HCEC 1CT (cell line): ENCODE measurements at regions not wholly inside any gene's neighbourhood (a gene's known extent, or its start where the extent isn't known, plus 50 kb on each side); places are given as distances from the start of the nearest gene placed in this dataset.
"Not testable (repeated sequence)": the region's sequence is repeated elsewhere in the genome, so short reads cannot be mapped to it uniquely, and the experiment has no call there.

Experiments used
- DNase-seq: peaks from one replicate; pipeline ENCODE4 v3.0.0-alpha.2; 2017

DNA sequence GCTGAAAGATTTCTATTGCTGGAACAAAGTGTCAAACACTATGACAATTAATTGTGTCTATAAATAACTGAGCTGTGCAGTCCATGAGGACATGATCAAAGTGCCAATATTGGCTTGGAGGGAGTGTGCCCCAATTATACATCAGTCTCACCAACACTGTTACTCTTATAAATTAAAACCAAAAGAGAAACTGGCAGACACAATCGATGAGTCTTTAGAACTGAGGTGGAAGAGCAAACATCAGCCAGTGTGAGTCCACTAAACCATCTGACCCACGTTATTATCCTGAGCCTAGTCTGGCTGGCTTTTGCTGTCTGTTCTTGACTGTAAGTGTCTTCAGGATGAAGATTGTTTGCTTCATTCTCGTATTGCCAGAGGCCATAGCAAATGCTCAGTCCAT is 98.9 kb downstream of the OLIG3 start:
- DNase-seq, result no peak

DNA sequence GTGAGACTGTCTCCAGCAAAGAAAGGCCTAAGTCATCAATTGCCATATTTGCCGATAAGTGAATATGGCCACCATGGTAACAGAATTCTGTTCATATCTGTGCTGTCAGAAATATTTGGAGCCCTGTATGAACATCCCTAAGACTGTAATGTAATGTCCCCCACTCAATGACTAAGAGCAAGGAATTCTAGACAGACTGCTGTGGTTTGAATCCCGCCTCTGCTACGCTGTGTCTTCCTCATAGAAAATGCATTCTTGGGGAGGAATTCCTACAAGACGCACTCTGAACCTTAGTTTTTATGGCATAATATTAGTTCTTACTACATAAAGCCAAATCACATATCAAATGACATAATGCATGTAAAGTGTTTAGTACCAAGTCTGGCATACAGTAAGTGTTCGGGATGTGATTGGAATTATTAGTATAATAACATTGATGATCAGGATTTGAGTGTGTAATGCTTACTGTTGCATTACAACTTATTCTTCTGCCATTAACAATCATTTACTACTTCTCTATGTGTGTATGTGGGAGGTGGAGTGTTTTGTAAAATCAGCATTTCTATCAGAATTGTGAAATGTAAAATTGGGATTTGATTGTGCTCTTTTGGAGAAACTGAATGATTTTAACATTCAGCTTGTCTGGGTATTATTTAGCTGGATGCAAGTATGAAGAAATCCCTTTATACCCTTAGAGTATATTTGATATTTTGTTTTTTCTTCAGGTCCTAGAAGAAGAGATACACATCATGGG is 103.0 kb downstream of the OLIG3 start:
- no peak for DNase-seq

DNA sequence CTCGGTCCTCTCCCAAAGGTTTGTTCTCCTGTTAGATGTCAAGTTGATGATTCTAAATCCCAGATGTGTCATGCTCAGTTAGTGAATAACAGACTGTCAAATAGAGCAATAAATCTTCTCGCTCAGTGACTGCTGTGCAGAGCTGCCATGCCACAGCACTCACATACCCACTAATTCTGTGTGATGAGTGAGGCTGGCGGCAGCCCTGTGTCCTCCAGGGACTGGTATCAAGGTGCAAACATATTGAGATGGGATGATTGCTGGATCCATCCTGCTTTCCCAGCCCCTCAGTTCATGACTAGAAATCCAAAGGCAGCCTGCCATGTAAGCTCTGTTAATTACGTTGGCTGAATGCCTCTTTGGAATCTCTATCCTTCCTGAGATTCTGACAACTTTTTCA is 103.9 kb downstream of the OLIG3 start:
- no peak for DNase-seq

DNA sequence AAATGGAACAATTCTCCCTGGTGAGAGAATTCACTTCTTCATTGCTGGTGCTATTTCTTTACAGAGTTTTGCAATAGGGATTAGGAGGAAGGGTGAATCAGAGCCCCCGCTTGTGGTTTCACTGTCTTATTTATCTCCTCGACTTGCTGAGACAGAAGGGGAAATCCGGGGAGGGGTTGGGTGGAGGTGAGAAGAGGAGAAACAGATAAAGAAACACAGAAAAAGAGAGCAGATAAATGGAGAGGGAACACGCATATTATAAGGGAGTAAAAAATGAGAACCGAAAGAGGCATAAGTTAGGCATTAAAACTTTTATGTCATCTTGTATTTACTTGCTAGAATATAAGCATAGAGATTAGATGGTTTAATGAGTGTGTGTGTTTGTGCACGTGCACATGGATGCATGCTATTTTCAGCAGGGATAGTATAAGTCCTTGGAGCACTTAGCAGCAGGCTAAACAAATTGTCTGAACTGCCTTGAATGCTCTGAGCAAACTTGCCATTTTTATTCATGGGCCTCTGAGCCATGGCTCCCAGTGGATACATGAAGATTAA is 105.0 kb downstream of the OLIG3 start:
- DNase-seq, result peak; percentile 35

DNA sequence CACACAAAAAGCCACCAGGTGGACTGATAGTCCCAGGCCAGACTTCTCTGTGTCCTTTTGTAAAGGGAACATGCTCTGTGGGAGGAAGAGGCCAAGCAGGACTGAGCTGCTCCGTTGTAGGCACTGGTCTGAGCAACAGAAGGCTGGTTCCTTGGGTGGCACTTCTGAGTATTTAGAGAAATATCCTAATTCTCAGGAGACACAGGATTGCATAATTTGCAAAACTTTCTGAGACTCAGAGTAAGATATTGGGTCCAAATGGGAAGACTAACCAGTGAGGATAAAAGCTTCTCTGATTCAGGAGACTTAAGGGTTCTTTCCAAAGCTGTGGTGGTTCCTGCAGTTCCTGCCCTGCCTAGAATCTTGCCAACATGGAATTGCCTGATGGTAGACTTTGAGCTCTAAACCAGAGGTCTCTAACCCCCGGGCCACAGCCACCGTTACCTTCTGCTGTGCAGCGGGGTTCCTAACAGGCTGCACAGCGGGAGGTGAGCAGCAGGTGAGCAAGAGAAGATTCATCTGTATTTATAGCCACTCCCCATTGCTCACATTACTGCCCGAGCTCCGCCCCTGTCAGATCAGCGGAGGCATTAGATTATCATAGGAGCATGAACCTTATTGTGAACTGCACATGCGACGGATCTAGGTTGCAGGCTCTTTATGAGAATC is 107.0 kb downstream of the OLIG3 start:
- DNase-seq, result no peak

DNA sequence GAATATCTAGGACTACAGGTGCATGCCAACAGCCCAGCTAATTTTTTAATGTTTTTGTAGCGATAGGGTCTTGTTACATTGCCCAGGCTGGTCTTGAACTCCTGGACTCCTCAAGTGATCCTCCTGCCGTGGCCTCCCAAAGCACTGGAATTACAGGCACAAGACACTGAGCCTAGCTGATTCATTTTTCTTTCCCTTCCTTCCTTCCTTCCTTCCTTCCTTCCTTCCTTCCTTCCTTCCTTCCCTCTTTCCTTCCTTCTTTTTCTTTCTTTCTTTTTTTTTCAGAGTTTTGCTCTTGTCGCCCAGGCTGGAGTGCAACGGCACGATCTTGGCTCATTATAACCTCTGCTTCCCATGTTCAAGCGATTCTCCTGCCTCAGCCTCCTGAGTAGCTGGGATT is 110.9 kb downstream of the OLIG3 start:
- not testable (repeated sequence) for DNase-seq

DNA sequence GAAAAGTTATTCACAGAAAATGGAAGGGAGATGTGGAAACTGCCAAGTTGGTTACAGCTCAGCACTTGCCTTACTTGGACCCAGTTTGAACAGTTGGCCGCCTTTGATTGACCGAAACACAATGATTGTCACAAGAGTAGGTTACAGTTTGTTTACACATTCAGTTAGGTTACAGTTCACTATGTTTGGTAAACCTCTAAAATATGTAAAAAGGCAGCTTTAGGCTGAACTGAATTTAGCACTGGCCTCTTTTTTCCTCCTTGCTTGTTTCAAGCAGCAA is 116.2 kb downstream of the OLIG3 start:
- no peak for DNase-seq

DNA sequence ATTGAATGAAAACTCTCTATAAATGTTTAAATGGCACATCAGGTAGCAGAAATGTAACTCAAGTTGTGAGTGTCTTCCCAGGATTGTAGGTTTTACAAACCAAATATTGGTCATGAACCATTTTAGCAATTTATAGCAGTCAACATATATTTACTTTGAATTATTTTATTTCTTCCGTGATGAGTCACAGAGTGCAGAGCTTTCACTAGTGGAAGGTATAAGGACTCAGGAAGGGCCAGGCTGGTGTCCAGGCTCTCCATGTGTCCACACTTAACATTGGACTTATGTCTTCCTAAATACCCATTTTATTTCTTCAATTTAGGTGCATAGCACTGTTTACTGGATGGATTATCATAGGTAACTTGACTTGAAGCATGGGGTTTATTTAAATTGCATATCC is 120.9 kb downstream of the OLIG3 start:
- DNase-seq, result no peak

DNA sequence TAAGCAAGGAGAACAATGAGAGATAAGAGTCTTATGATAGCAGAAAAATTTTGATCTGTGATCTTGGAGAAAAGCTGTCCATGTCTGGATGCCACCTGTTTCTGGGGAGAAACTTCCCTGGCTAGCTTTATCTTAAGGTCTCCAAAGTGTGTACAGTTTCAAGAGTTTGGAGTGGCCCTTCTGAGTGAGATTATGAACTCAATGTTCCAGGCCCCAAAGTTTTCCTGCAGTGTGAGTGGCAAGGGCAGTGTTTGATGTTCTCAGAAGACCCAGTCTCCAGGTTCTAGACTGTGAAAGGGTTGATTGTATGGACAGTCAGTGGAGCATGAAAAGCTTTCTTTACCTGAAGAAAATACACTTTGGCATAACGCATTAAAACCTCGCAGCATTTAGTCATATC is 121.7 kb downstream of the OLIG3 start:
- DNase-seq, result no peak

DNA sequence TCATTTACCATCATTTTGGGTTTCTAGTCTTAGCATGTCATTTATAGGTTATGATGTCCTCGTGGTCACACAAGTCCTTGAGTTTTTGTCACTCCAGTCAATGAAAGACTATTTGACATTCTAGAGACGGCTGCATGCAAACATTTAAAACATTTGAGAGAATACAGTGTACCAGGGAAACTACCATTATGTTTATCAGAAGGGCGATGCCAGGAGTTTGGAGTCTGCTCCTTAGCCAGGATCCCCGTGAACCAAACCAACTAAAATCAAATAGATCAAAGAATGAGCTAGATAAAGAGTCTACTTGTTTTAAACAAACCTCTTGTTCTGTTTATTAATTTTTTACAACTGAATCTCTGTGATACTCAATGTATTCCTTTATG is 122.6 kb downstream of the OLIG3 start:
- no peak for DNase-seq

DNA sequence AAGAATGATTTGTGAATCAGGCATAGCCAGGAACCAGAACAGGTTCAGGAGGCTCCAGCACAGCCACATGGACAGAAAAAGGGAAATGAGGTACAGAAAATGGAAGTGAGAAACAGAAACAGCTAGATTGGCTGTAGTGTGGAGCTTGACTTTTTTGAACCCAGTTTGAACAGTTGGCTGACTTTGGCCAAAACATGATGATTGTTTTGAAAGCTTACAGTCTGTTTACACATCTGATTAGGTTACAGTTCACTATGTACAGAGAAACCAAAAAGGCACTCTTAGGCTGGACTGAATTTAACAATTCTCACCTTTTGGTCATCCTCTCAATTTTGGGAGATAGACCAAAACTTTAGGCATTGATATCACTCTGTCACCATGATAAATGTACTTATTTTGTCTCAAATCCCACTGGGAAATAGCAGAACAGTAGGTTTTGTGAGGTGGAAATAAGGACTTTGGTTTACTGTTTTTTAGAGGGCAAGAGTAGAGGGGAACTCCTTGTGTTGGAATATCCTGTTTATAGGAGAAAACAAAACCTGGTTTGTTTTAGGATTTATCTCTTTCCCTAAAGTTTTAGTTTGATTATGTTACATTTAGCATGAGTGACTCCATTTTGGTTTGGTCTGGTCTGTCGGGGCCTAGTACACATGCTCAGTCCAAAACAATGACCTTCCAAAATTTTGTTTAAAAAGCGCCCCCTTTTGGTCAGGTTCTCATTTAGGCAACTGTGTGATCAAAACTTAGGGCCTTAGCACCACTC is 123.1 kb downstream of the OLIG3 start:
- DNase-seq, result no peak

DNA sequence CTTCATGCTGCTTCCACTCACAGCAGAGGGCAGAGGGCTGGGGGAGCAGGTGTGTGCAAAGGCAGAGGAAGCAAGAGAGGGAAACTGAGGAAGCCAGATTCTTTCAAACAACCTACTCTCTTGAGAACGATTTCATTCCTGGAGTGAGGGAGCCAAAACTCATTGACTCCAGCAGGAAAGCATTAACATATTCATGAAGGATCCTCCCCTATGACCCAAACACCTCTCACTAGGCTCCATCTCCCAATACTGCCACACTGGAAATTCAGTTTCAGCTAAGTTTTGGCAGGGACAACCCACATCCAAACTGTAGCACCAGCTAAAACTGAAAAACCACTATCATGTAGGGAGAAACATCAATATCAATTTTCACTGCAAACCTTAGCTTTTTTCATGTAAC is 125.1 kb downstream of the OLIG3 start:
- DNase-seq, result no peak

DNA sequence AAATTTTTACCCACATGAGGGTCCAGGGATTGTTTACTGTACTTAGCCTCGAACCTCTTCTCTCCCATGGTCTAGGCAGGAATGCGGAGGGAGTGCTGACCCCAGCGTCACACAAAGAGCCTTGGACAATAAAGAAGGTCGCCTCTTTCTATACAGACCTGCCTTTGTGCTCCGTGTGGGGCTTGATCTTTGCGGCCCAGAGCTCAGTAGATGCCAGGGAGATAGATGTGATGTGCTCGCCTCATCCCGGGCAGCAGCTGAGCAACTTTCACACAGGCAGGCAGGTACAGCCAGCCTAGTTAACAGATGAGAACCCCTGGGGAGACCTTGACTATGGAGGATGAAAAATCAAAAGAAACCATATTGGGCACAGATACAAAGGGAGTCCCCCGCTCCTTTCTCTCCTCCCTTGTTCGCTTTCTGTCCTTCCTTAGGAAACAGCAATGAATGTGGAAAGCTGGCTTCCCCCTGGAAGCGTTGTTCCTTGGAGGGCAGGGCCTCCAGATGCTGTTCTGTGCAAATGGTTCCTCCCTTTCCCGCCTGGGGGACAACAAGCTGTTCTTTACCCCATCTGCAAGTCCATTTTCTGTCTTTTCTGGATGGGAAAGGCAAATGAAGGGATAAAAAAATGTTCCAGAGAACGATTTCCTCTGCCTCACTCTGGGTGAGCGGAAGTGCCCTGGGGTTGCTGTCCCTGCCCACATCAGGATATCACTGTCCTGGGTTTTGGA is 128.3 kb downstream of the OLIG3 start:
- DNase-seq, result no peak

DNA sequence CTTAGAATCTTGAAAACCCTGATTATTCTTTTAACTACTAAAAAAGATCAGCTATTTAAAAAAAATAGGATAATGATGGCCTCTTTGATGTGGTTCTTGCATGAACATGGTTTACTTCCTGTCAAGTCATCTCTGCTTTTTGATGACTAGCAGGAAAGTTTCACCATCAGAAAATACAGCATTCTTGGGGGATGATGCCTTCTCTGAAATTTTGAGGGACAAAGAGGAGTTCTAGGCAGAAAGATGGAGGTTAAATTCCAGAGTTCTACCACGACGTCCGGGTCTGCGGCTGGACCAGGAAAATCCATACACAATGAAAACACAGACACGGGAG is 130.4 kb downstream of the OLIG3 start:
- DNase-seq, result no peak

DNA sequence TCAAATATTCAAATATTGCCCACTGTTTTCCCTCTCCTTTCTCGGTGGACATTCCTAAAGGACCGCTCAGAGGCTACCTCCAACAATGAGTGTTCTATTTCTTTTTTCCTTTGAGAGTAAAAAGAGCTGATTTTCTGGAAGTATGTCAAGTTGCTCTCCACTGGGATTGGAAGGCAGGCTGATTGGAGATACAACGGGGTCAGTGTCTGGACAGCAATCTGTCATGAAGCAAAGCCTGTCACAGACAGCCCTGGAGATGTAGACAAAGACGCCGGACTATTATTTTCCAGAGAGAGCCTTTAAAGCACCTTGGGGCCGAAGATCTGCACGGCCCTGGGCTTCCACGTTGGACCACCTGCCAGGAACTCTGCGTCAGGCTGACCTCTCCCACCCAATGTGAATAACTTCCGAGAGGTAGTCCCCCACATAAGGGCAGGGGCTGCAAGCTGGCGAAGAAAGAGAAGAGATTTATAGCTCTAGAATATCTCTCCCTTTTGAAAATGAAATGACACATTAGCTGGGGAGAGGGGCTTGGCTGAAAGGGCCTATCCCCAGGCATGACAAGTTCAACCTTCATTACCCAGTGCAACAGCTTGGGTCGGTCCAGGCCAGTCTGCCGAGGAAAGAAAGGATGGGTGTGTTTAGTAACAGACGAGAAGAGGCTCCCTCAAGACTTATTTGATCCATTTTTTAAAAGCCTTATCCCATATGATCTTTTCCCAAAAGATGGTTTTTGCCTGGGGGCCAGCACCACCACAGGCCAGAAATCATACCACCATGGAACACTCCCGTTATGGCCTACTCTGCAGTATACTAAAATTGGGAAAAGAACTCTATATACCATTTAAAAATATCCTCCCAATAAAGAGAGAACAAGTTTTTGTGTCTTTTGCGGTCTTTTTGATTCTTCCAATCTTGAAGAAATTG is 131.1 kb downstream of the OLIG3 start:
- DNase-seq, result no peak

DNA sequence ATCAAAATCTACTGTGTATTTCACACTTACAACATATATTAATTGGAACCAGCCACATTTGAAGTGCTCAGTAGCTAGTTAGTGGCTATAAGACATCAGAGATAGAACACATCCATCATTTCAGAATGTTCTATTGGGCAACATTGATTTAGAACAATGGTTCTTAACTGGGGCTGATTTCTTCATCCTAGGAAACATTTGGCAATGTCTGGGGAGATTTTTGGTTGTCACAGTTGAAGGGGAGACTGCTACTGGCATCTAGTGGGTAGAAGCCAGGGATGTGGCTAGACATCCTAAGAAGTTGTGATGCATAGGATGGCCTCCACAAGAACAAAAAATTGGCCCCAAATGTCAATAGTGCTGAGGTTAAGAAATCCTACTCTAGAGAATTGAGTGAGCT is 132.5 kb downstream of the OLIG3 start:
- no peak for DNase-seq

DNA sequence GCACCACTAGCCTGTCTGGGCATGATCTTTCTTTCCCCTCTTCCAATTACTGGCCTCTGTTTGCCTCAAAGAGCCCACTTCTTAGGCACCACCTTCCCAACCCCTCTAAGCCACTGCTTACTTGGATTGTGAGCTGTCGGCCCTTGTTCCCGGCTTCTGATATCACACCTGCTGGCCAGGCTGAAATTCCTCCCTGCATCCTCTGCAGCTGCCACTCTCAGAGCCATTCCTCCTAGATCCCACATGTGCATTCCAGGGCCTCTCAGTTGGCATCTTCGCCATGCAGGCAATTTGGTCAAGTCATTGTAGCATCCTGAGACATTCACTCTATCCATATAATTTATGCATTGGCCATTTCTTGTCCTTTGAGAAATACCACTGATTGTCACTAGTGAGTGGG is 135.9 kb downstream of the OLIG3 start:
- no peak for DNase-seq

DNA sequence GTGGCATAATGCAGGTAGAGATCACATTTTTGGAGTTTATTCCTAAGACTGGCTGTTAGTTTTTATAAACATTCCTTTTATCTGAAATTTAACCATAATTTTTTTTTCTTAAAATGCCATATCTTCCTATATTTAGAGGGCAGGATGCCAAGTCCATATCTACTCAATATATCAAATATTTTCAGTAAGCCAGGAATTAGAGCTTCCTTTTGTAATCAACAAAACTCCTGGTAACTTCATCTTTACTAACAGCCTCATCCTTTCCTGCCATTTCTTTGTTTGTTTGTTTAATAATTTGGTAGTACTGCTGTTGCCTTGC is 136.3 kb downstream of the OLIG3 start:
- no peak for DNase-seq

DNA sequence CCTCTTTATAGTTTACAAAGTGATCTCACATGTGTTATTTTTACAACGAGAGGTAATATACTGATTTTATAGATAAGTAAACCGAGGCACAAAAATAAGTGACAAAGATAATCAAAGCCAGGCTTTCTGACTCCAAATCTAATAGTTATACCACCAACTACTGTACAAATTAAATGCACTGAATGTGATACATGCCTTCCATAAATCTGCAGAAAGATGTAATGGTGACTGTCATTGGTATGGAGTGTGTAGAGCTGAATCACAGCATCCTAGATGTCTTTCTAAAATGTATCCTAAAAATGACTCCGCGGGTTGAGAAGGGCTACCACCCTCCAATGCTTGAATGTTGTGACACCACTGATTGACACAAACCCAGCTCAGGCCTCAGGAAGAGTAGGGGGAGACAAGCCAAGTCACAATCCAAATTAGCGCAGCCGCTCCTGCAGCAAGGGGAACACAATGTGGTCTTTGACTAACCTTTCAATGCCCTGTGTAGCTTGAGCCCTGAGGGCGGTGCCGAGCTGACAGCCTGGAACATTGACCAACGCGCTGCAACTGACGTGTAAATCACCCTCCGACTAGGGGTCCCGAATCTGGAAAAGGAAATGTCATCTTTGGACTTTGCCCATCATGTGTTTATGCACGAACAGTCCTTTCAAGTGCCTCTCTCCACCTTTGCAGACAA is 136.8 kb downstream of the OLIG3 start:
- DNase-seq, result no peak

DNA sequence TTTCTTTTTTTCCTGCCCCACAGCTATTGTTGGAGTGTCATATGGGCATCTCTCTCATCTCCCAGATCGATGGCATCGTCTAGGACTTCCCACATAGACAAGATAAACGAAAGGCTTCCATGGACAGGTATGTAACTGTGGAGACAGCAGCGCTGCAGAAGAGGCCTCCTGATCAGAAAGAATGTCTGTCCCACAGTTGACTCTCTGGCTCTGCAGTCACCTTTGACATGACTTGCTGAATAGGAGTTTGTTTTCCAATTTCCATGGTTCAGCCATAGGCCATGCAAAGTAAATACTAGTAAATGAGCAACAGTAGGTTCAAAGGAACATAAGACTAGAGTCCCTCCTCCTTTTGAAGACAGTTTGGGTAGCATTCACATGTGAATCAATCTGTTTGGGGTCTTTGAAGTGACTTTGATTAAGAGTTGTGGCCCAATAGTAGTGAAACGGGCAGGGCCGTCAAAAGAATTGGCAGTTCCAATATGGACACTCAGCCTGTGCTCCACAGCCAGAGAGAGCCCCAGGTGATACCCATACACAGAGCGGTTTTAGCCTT is 134.7 kb upstream of the IFNGR1 start:
- DNase-seq, result no peak

DNA sequence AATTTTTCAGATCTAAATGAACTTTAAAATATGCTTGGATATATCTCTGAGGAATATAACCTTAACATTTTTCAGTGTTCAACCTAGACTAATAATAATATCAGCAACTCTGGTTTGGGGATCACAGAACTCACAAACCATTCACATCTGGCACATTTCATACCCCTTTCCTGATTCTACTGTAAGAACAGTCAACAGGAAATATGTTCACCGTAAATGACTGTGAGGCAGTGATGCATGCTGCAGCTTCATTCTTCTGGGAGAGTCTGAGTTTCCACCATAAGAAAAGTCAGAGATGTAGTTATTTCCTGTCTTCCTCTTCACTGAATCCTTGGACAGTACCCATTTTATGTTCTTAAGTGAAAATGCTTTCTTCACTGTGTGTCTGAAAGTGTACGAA is 134.2 kb upstream of the IFNGR1 start:
- no peak for DNase-seq

DNA sequence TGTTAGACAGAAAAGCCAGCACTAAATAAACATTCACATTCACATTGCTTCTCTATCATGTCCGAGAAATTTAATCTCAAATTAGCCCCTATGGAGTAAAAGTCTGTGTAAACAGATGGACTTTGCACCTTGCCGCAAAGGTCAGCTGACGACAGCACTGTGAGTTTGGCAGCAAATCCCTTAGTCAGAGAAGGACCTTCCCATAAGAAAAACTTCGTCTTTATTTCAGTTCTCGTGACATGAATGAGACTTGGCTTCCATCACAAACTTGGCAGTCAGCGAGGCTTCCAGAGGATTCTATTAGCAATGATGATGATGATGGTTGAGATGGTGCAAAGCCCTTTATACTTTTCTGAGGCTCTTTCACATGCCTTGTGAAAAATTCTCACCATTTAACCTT is 133.7 kb upstream of the IFNGR1 start:
- DNase-seq, result no peak
